ENCODE measurements at regions not wholly inside any gene's neighbourhood (a gene's known extent, or its start where the extent isn't known, plus 50 kb on each side); places are given as distances from the start of the nearest gene placed in this dataset.
"Not testable (repeated sequence)": the region's sequence is repeated elsewhere in the genome, so short reads cannot be mapped to it uniquely, and the experiment has no call there.

GRCh38 chr1:120941066-120941465, 51.5 kb downstream of the PPIAL4A start:
- DNase-seq = not testable (repeated sequence)

- DNase-seq = peak; percentile 79
Observed at GRCh38 chr1:120941836-120942217, 52.3 kb downstream of the PPIAL4A start.

GRCh38 chr1:120942218-120942944, 52.8 kb downstream of the PPIAL4A start:
- DNase-seq = peak; percentile 89

GRCh38 chr1:120942945-120943319, 53.4 kb downstream of the PPIAL4A start:
- DNase-seq = not testable (repeated sequence)

- not testable (repeated sequence) for DNase-seq
Observed at GRCh38 chr1:120944691-120945090, 55.1 kb downstream of the PPIAL4A start.

- not testable (repeated sequence) for DNase-seq
Observed at GRCh38 chr1:120945122-120945521, 55.6 kb downstream of the PPIAL4A start.

- not testable (repeated sequence) for DNase-seq
Observed at GRCh38 chr1:120947114-120947513, 57.5 kb downstream of the PPIAL4A start.

- DNase-seq = not testable (repeated sequence)
Observed at GRCh38 chr1:120949724-120950123, 60.2 kb downstream of the PPIAL4A start.

- DNase-seq = not testable (repeated sequence)
Observed at GRCh38 chr1:120950633-120951032, 61.1 kb downstream of the PPIAL4A start.

- not testable (repeated sequence) for DNase-seq
Observed at GRCh38 chr1:120951100-120951499, 61.5 kb downstream of the PPIAL4A start.

- DNase-seq = not testable (repeated sequence)
Observed at GRCh38 chr1:120952207-120952870, 62.8 kb downstream of the PPIAL4A start.

- DNase-seq = not testable (repeated sequence)
Observed at GRCh38 chr1:120952871-120953265, 63.3 kb downstream of the PPIAL4A start.

GRCh38 chr1:120954736-120955135, 65.2 kb downstream of the PPIAL4A start:
- no peak for DNase-seq

- not testable (repeated sequence) for DNase-seq
Observed at GRCh38 chr1:120955961-120956360, 66.4 kb downstream of the PPIAL4A start.

GRCh38 chr1:120966018-120966417, 76.4 kb downstream of the PPIAL4A start:
- DNase-seq = not testable (repeated sequence)

- DNase-seq = peak; percentile 30
Observed at GRCh38 chr1:120972863-120973262, 83.3 kb downstream of the PPIAL4A start.

GRCh38 chr1:120973836-120974235, 84.3 kb downstream of the PPIAL4A start:
- not testable (repeated sequence) for DNase-seq

GRCh38 chr1:120977279-120977678, 87.7 kb downstream of the PPIAL4A start:
- DNase-seq = not testable (repeated sequence)

GRCh38 chr1:120981489-120982094, 92.0 kb downstream of the PPIAL4A start:
- DNase-seq = not testable (repeated sequence)

GRCh38 chr1:120994614-120995013, 105.0 kb downstream of the PPIAL4A start:
- DNase-seq = not testable (repeated sequence)

- DNase-seq = not testable (repeated sequence)
Observed at GRCh38 chr1:120995025-120995424, 105.5 kb downstream of the PPIAL4A start.

GRCh38 chr1:121001090-121001726, 111.6 kb downstream of the PPIAL4A start:
- DNase-seq = not testable (repeated sequence)

- not testable (repeated sequence) for DNase-seq
Observed at GRCh38 chr1:121003230-121003629, 113.7 kb downstream of the PPIAL4A start.

Measured in CD4-positive, alpha-beta T cell treated with Interleukin-15 for 1 hour (primary cell).